ENCODE measurements at regions not wholly inside any gene's neighbourhood (a gene's known extent, or its start where the extent isn't known, plus 50 kb on each side); places are given as distances from the start of the nearest gene placed in this dataset.

DNA sequence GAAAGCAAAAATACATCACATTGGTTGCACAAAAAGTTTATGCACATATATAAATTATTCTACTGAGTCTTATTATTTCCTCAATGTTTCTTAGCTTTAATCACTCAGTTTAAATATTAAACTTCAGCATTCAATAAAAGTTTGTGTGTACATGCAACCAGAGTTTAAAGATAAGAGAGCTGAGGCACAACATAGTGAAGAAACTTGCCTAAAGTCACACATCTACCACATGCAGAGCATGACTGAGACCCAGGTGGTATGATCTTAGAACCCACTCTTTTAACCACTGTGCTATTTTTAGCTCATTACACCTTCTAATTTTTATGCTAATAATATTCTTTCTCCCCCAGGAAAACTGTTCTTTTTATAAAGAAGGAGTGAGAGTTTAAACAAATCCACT, 96.1 kb upstream of the GOLIM4 start:
- TF ChIP-seq, protein P1, sequence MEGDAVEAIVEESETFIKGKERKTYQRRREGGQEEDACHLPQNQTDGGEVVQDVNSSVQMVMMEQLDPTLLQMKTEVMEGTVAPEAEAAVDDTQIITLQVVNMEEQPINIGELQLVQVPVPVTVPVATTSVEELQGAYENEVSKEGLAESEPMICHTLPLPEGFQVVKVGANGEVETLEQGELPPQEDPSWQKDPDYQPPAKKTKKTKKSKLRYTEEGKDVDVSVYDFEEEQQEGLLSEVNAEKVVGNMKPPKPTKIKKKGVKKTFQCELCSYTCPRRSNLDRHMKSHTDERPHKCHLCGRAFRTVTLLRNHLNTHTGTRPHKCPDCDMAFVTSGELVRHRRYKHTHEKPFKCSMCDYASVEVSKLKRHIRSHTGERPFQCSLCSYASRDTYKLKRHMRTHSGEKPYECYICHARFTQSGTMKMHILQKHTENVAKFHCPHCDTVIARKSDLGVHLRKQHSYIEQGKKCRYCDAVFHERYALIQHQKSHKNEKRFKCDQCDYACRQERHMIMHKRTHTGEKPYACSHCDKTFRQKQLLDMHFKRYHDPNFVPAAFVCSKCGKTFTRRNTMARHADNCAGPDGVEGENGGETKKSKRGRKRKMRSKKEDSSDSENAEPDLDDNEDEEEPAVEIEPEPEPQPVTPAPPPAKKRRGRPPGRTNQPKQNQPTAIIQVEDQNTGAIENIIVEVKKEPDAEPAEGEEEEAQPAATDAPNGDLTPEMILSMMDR (IDR thresholded peaks at IDR 0.05), result no peak
- TF ChIP-seq POLR2A (IDR thresholded peaks at IDR 0.05), result no peak

Measured in thyroid gland (tissue), 4 donors.